CD4-positive, alpha-beta T cell treated with Interleukin-17A for 4 hours (primary cell): ENCODE measurements at regions not wholly inside any gene's neighbourhood (a gene's known extent, or its start where the extent isn't known, plus 50 kb on each side); places are given as distances from the start of the nearest gene placed in this dataset.

Source experiments
- DNase-seq: peaks from one replicate; pipeline ENCODE4 v3.0.0-alpha.2; 2020; ENCODE audit warnings: mixed read lengths

GRCh38 chr17:77716289-77716926 lies 242.1 kb upstream of the TNRC6C start:
- no peak for DNase-seq

- no peak for DNase-seq
Observed at GRCh38 chr17:77717941-77718668, 240.4 kb upstream of the TNRC6C start.

- no peak for DNase-seq
Observed at GRCh38 chr17:77718669-77718961, 239.9 kb upstream of the TNRC6C start.

- no peak for DNase-seq
Observed at GRCh38 chr17:77719806-77720205, 238.7 kb upstream of the TNRC6C start.

- DNase-seq, result no peak
Observed at GRCh38 chr17:77720946-77721845, 237.3 kb upstream of the TNRC6C start.

- no peak for DNase-seq
Observed at GRCh38 chr17:77721846-77722160, 236.7 kb upstream of the TNRC6C start.

GRCh38 chr17:77722366-77722765 lies 236.1 kb upstream of the TNRC6C start:
- DNase-seq, result no peak

- DNase-seq, result no peak
Observed at GRCh38 chr17:77723071-77723908, 235.2 kb upstream of the TNRC6C start.

- no peak for DNase-seq
Observed at GRCh38 chr17:77723909-77724875, 234.3 kb upstream of the TNRC6C start.

- DNase-seq, result no peak
Observed at GRCh38 chr17:77724876-77725615, 233.5 kb upstream of the TNRC6C start.

- no peak for DNase-seq
Observed at GRCh38 chr17:77725846-77726245, 232.7 kb upstream of the TNRC6C start.

GRCh38 chr17:77726549-77727006 lies 231.9 kb upstream of the TNRC6C start:
- no peak for DNase-seq

GRCh38 chr17:77727037-77727615 lies 231.4 kb upstream of the TNRC6C start:
- no peak for DNase-seq

GRCh38 chr17:77728474-77728795 lies 230.1 kb upstream of the TNRC6C start:
- DNase-seq, result no peak

- no peak for DNase-seq
Observed at GRCh38 chr17:77728871-77729270, 229.6 kb upstream of the TNRC6C start.

GRCh38 chr17:77729587-77729986 lies 228.9 kb upstream of the TNRC6C start:
- no peak for DNase-seq

- DNase-seq, result no peak
Observed at GRCh38 chr17:77730376-77730775, 228.1 kb upstream of the TNRC6C start.

GRCh38 chr17:77733576-77734296 lies 224.8 kb upstream of the TNRC6C start:
- no peak for DNase-seq

GRCh38 chr17:77734371-77735080 lies 224.0 kb upstream of the TNRC6C start:
- DNase-seq, result no peak
